BLaER1 (cell line): ENCODE measurements at regions not wholly inside any gene's neighbourhood (a gene's known extent, or its start where the extent isn't known, plus 50 kb on each side); places are given as distances from the start of the nearest gene placed in this dataset.

Experiments used
- H3K27ac ChIP-seq: shearing (Covaris generic); formaldehyde crosslinking; 2 replicates; pipeline ENCODE4 v1.8.1; 2022
- H3K27me3 ChIP-seq: shearing (Covaris generic); formaldehyde crosslinking; 2 replicates; pipeline ENCODE4 v1.8.1; 2022
- H3K36me3 ChIP-seq: shearing (Covaris generic); formaldehyde crosslinking; 2 replicates; pipeline ENCODE4 v1.8.1; 2022
- H3K4me1 ChIP-seq: shearing (Covaris generic); formaldehyde crosslinking; 2 replicates; pipeline ENCODE4 v1.8.1; 2022
- H3K4me2 ChIP-seq: shearing (Covaris generic); formaldehyde crosslinking; 2 replicates; pipeline ENCODE4 v1.8.1; 2022
- H3K4me3 ChIP-seq: shearing (Covaris generic); formaldehyde crosslinking; 2 replicates; pipeline ENCODE4 v1.8.1; 2022
- H3K9ac ChIP-seq: shearing (Covaris generic); formaldehyde crosslinking; 2 replicates; pipeline ENCODE4 v1.8.1; 2022
- H3K9me3 ChIP-seq: shearing (Covaris generic); formaldehyde crosslinking; 2 replicates; pipeline ENCODE4 v1.8.1; 2022
- H4K20me1 ChIP-seq: shearing (Covaris generic); formaldehyde crosslinking; 2 replicates; pipeline ENCODE4 v1.8.1; 2022
- Cebpa-rat ChIP-seq: shearing (Covaris generic); IDR thresholded peaks from 2 replicates; pipeline ENCODE4 v1.8.1; 2022

GRCh38 chr6:165025040-165025439 lies 284.4 kb downstream of the C6orf118 start:
- no peaks in the 10 kb centered on the region for H3K4me1 ChIP-seq
- no peaks in the 10 kb centered on the region for H3K9me3 ChIP-seq
- H3K27ac ChIP-seq, result no peak overlapping the region
- no peaks in the 10 kb centered on the region for H3K27me3 ChIP-seq
- H4K20me1 ChIP-seq, result no peaks in the 10 kb centered on the region
- H3K4me3 ChIP-seq, result no peak overlapping the region
- TF ChIP-seq Cebpa-rat, result no peak
- no peak overlapping the region for H3K4me2 ChIP-seq
- H3K9ac ChIP-seq, result no peak overlapping the region
- H3K36me3 ChIP-seq, result no peaks in the 10 kb centered on the region

- Histone ChIP-seq H3K27me3 (no peaks in the 10 kb centered on the region), H3K9ac (no peak overlapping the region), H3K27ac (no peak overlapping the region), H3K36me3 (no peaks in the 10 kb centered on the region), H3K4me2 (no peak overlapping the region), H3K4me3 (no peak overlapping the region), H4K20me1 (no peaks in the 10 kb centered on the region), H3K4me1 (no peaks in the 10 kb centered on the region), H3K9me3 (no peaks in the 10 kb centered on the region)
- TF ChIP-seq Cebpa-rat, result no peak
Measured at GRCh38 chr6:165019681-165020080, 289.7 kb downstream of the C6orf118 start.

- Histone ChIP-seq H3K4me2 (no peak overlapping the region), H3K4me3 (no peak overlapping the region), H3K4me1 (no peaks in the 10 kb centered on the region), H3K9me3 (no peaks in the 10 kb centered on the region), H3K36me3 (no peaks in the 10 kb centered on the region), H3K27me3 (no peaks in the 10 kb centered on the region), H3K9ac (no peak overlapping the region), H4K20me1 (no peaks in the 10 kb centered on the region), H3K27ac (no peak overlapping the region)
- no peak for TF ChIP-seq Cebpa-rat
Measured at GRCh38 chr6:165015676-165016075, 293.7 kb downstream of the C6orf118 start.

DNA sequence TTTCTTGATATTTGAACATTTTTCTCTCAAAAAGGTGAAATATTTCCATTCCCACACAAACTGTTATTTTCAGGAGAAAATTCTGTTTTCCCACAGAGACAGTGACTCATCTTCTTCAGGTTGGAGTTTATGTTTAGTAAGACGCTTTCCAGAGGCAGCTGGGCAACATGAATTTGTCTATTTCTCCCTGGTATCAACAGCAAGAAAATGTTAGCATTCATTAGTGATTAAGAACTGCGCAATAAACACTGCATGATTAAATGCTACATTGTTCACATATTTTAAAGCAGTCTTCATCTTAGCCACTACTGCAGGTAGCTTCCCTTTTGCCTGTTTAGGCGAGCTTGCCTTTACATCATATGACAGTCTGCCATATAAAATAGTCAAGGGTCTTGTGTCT lies 295.7 kb downstream of the C6orf118 start:
- Histone ChIP-seq H3K4me1 (no peaks in the 10 kb centered on the region), H3K9ac (no peak overlapping the region), H3K27me3 (no peaks in the 10 kb centered on the region), H3K36me3 (no peaks in the 10 kb centered on the region), H4K20me1 (no peaks in the 10 kb centered on the region), H3K27ac (no peak overlapping the region), H3K4me3 (no peak overlapping the region), H3K9me3 (no peaks in the 10 kb centered on the region), H3K4me2 (no peak overlapping the region)
- TF ChIP-seq Cebpa-rat, result no peak

DNA sequence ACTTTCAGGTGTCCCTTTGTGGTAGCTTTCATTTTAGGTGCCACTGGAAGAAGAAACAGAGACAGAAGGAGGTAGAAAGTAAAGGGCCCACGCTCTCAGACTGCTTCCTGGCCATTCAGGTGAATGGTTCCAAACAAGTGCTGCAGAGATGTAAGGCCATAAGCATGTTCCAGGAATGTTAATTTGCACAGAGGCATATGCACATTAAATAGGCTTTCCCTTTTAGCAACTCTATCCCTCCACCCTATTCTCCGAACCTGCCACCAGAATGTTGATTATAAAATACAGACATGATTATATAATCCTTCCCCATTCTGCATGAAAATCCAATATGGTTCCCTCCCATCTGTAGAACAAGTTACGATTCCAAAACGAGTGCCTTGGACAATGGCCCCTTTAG lies 297.2 kb downstream of the C6orf118 start:
- no peaks in the 10 kb centered on the region for H3K4me1 ChIP-seq
- no peak overlapping the region for H3K27ac ChIP-seq
- H3K36me3 ChIP-seq, result no peaks in the 10 kb centered on the region
- no peak for TF ChIP-seq Cebpa-rat
- no peak overlapping the region for H3K4me3 ChIP-seq
- H3K27me3 ChIP-seq, result no peaks in the 10 kb centered on the region
- H3K9ac ChIP-seq, result no peak overlapping the region
- no peak overlapping the region for H3K4me2 ChIP-seq
- no peaks in the 10 kb centered on the region for H3K9me3 ChIP-seq
- H4K20me1 ChIP-seq, result no peaks in the 10 kb centered on the region

DNA sequence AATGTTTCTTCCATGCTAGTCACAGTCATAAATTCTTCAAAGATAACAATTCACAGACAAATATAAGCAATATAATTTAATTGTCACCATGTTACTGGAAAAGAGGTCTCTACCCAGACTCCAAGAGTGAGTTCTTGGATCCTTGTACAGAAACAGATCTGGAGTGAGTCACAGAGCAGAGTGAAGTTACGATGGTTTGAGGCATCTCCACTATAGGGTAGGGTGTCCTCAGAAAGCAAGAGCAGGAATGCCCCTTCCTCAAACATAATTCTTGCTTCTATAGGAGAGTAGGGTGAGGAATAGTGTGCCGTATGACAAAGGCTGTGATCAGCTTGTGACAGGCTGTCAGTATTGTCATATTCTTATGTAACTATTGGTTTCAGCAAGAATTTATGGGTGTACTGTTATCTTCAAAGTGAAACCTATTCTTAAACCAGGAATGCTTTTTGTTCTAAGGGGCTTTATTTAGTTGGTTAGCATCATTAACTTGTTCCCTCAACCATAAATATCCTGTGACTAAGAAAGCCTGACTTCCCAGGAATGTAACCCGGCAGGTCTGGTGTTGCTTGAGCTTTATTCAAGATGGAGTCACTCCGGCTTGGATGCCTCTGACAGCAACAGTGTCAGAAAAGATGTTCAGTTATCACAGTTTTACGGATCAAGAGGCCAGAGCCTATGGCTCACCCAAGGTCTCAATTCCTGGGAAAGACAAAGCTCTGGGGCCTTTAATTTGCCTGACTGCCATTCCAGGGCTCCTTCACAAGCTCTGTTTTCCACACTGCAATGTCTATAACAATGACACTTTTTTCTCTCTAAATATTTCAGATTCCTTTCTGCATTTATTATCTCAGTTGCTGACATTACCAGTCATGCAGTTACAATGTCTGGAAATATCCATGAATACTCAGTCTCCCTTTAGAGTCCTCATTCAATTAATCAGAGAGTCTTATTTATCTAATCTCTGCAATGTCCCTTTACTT lies 298.6 kb downstream of the C6orf118 start:
- H3K9ac ChIP-seq, result no peak overlapping the region
- H3K9me3 ChIP-seq, result no peaks in the 10 kb centered on the region
- H3K36me3 ChIP-seq, result no peaks in the 10 kb centered on the region
- H4K20me1 ChIP-seq, result no peaks in the 10 kb centered on the region
- H3K27ac ChIP-seq, result no peak overlapping the region
- TF ChIP-seq Cebpa-rat, result no peak
- H3K4me3 ChIP-seq, result no peak overlapping the region
- no peaks in the 10 kb centered on the region for H3K4me1 ChIP-seq
- no peak overlapping the region for H3K4me2 ChIP-seq
- no peaks in the 10 kb centered on the region for H3K27me3 ChIP-seq

GRCh38 chr6:165008971-165009370 lies 300.4 kb downstream of the C6orf118 start:
- Histone ChIP-seq H4K20me1 (no peaks in the 10 kb centered on the region), H3K4me3 (no peak overlapping the region), H3K27me3 (no peaks in the 10 kb centered on the region), H3K9me3 (no peaks in the 10 kb centered on the region), H3K4me2 (no peak overlapping the region), H3K4me1 (no peaks in the 10 kb centered on the region), H3K27ac (no peak overlapping the region), H3K9ac (no peak overlapping the region), H3K36me3 (no peaks in the 10 kb centered on the region)
- no peak for TF ChIP-seq Cebpa-rat

- Histone ChIP-seq H3K36me3 (no peaks in the 10 kb centered on the region), H3K9me3 (peaks cover 15% of the 10 kb centered on the region), H3K4me2 (no peak overlapping the region), H3K27me3 (no peaks in the 10 kb centered on the region), H3K4me1 (no peaks in the 10 kb centered on the region), H3K4me3 (no peak overlapping the region), H3K27ac (no peak overlapping the region), H3K9ac (no peak overlapping the region), H4K20me1 (no peaks in the 10 kb centered on the region)
- TF ChIP-seq Cebpa-rat, result no peak
Measured at GRCh38 chr6:165002866-165003265, 306.5 kb downstream of the C6orf118 start.

GRCh38 chr6:165002358-165002757 lies 307.0 kb downstream of the C6orf118 start:
- H3K36me3 ChIP-seq, result no peaks in the 10 kb centered on the region
- no peaks in the 10 kb centered on the region for H3K4me1 ChIP-seq
- no peaks in the 10 kb centered on the region for H4K20me1 ChIP-seq
- H3K9ac ChIP-seq, result no peak overlapping the region
- no peak overlapping the region for H3K4me3 ChIP-seq
- no peaks in the 10 kb centered on the region for H3K27me3 ChIP-seq
- H3K27ac ChIP-seq, result no peak overlapping the region
- peaks cover 15% of the 10 kb centered on the region for H3K9me3 ChIP-seq
- no peak for TF ChIP-seq Cebpa-rat
- no peak overlapping the region for H3K4me2 ChIP-seq

GRCh38 chr6:165001502-165002157 lies 307.8 kb downstream of the C6orf118 start:
- no peaks in the 10 kb centered on the region for H4K20me1 ChIP-seq
- H3K9ac ChIP-seq, result no peak overlapping the region
- H3K4me3 ChIP-seq, result no peak overlapping the region
- no peak overlapping the region for H3K27ac ChIP-seq
- no peaks in the 10 kb centered on the region for H3K27me3 ChIP-seq
- H3K36me3 ChIP-seq, result no peaks in the 10 kb centered on the region
- TF ChIP-seq Cebpa-rat, result no peak
- no peak overlapping the region for H3K4me2 ChIP-seq
- no peaks in the 10 kb centered on the region for H3K4me1 ChIP-seq
- H3K9me3 ChIP-seq, result peaks cover 15% of the 10 kb centered on the region
